ENCODE measurements at regions not wholly inside any gene's neighbourhood (a gene's known extent, or its start where the extent isn't known, plus 50 kb on each side); places are given as distances from the start of the nearest gene placed in this dataset.

- DNase-seq (ENCODE audit: low spot score) (no peak), ATAC-seq (no peak)
- Mint-ChIP-seq H3K4me1 (no peaks in the 10 kb centered on the region), H3K27me3 (ENCODE audit: insufficient read depth, low read depth, poor library complexity) (peaks cover 1% of the 10 kb centered on the region), H3K36me3 (ENCODE audit: low read depth) (no peaks in the 10 kb centered on the region), H3K4me3 (no peak overlapping the region), H3K9me3 (peaks cover 3% of the 10 kb centered on the region; the same call in 1 of the 3 replicates), H3K27ac (no peak overlapping the region)
- no peak overlapping the region for H3K4me2 ChIP-seq
- H3K27ac ChIP-seq (ENCODE audit: low read depth): no peak overlapping the region
- no peaks in the 10 kb centered on the region for H3K79me2 ChIP-seq (replicated peaks; ENCODE audit: insufficient read depth)
- no peaks in the 10 kb centered on the region for H3F3A ChIP-seq (replicated peaks; ENCODE audit: low read depth)
- TF ChIP-seq ZNF331 (CRISPR knock-in tag; IDR thresholded peaks at IDR 0.05; ENCODE audit: low read depth): no peak
- no peak for TF ChIP-seq EZH2phosphoT487 (IDR thresholded peaks at IDR 0.05; ENCODE audit: unreplicated experiment)
- TF ChIP-seq JUNB (IDR thresholded peaks at IDR 0.05; ENCODE audit: unreplicated experiment): no peak
- TF ChIP-seq CREB1 (CRISPR knock-in tag; IDR thresholded peaks at IDR 0.05; ENCODE audit: low read depth): no peak
- no peak for TF ChIP-seq ZNF462 (CRISPR knock-in tag; IDR thresholded peaks at IDR 0.05)
- no peak for TF ChIP-seq EZH2 (IDR thresholded peaks at IDR 0.05; ENCODE audit: low read depth, unreplicated experiment)
- TF ChIP-seq POLR2AphosphoS5 (IDR thresholded peaks at IDR 0.05; ENCODE audit: low read depth): no peak
- no peak for TF ChIP-seq STAT1 (IDR thresholded peaks at IDR 0.05; ENCODE audit: unreplicated experiment)
- TF ChIP-seq ETS1 (IDR thresholded peaks at IDR 0.05): no peak
- no peak for TF ChIP-seq REST (IDR thresholded peaks at IDR 0.05; ENCODE audit: unreplicated experiment)
- no peak for TF ChIP-seq ZNF114 (CRISPR knock-in tag; IDR thresholded peaks at IDR 0.05)
- TF ChIP-seq CTCF (conservative IDR thresholded peaks at IDR 0.05; ENCODE audit: low read depth in 2 of 2): no peak
- no peak for TF ChIP-seq NANOG (IDR thresholded peaks at IDR 0.05; ENCODE audit: borderline replicate concordance)
- no peak overlapping the region for H3K4me3 ChIP-seq
- H3K4me1 ChIP-seq (ENCODE audit: insufficient read depth): no peaks in the 10 kb centered on the region
- H3K27me3 ChIP-seq (ENCODE audit: insufficient read depth): no peaks in the 10 kb centered on the region
- no peak overlapping the region for H2AFZ ChIP-seq
- no peaks in the 10 kb centered on the region for H4K20me1 ChIP-seq (replicated peaks; ENCODE audit: insufficient read depth)
- H3K36me3 ChIP-seq (ENCODE audit: insufficient read depth): no peaks in the 10 kb centered on the region
- no peaks in the 10 kb centered on the region for H3K9me2 ChIP-seq (ENCODE audit: insufficient read depth)
Measured at GRCh38 chr16:8167436-8167835, 422.9 kb downstream of the TMEM114 start.

All from GM23338 (cell line).